H1 (cell line): ENCODE measurements at regions not wholly inside any gene's neighbourhood (a gene's known extent, or its start where the extent isn't known, plus 50 kb on each side); places are given as distances from the start of the nearest gene placed in this dataset.

Experiments used
- CTCF ChIA-PET: fragments of 300-600 bp; sonication (Branson Sonifier 250); formaldehyde crosslinking; loops from one replicate; lab custom pipeline; 2021; ENCODE audit not compliant: partially characterized antibody; lab: Charles Lee
- POLR2A ChIA-PET: fragments of 300-600 bp; sonication (Branson Sonifier 250); formaldehyde crosslinking; loops from one replicate; lab custom pipeline; 2021; ENCODE audit warnings: inconsistent platforms; ENCODE audit not compliant: partially characterized antibody; lab: Charles Lee
- DNase-seq, 2 experiments: peaks; one replicate each; pipeline versions ENCODE4 v3.0.0 to v3.0.0-alpha.2; 2010 to 2022; ENCODE audit warnings: low spot score in 2 of 2, low read depth in 1 of 2, mixed read lengths in 1 of 2
- FAIRE-seq: peaks from 2 replicates; lab custom pipeline; 2011; peaks lifted over from hg19 to GRCh38; lab: Jason Lieb, UNC
- H2AFZ ChIP-seq: 2 replicates; pipeline ENCODE4 v1.8.1; 2012; ENCODE audit warnings: low read length, inconsistent platforms
- H2AK5ac ChIP-seq: 2 replicates; pipeline ENCODE4 v1.6.1; 2013; ENCODE audit warnings: low read depth, low read length
- H2BK120ac ChIP-seq: replicated peaks from 2 replicates; pipeline ENCODE3; 2013; ENCODE audit warnings: low read depth, low read length, inconsistent platforms
- H2BK12ac ChIP-seq: 2 replicates; pipeline ENCODE4 v1.6.1; 2013; ENCODE audit warnings: low read depth, low read length
- H2BK15ac ChIP-seq: 2 replicates; pipeline ENCODE4 v1.6.1; 2013; ENCODE audit warnings: low read length
- H2BK20ac ChIP-seq: 2 replicates; pipeline ENCODE4 v1.6.1; 2013; ENCODE audit warnings: low read length
- H2BK5ac ChIP-seq: 2 replicates; pipeline ENCODE4 v1.6.1; 2013; ENCODE audit warnings: low read depth, low read length
- H3K14ac ChIP-seq: 2 replicates; pipeline ENCODE4 v1.6.1; 2013; ENCODE audit warnings: inconsistent platforms; ENCODE audit not compliant: insufficient read length
- H3K18ac ChIP-seq: 2 replicates; pipeline ENCODE4 v1.6.1; 2013; ENCODE audit warnings: low read length; ENCODE audit errors: extremely low read depth
- H3K23ac ChIP-seq: 2 replicates; pipeline ENCODE4 v1.6.1; 2013; ENCODE audit warnings: inconsistent platforms; ENCODE audit not compliant: insufficient read length
- H3K23me2 ChIP-seq: 2 replicates; pipeline ENCODE4 v1.6.1; 2013; ENCODE audit warnings: low read depth, low read length
- H3K27ac ChIP-seq: 2 replicates; pipeline ENCODE4 v1.6.1; 2011; ENCODE audit warnings: low read depth, low read length, inconsistent platforms
- H3K27me3 ChIP-seq, 4 experiments: replicated peaks in 1 of 4; 1 replicate in 1 of 4; 2 replicates in 3 of 4; pipeline versions ENCODE4 v1.6.1 to v1.8.1; 2011 to 2013; ENCODE audit warnings: low read length in 3 of 4, mild to moderate bottlenecking in 3 of 4, inconsistent platforms in 2 of 4, mixed read lengths in 2 of 4, moderate library complexity in 1 of 4; ENCODE audit not compliant: control insufficient read depth in 3 of 4, insufficient read depth in 3 of 4; ENCODE audit errors: extremely low read depth in 1 of 4
- H3K36me3 ChIP-seq, 4 experiments: 2 replicates each; pipeline versions ENCODE4 v1.6.1 to v1.8.1; 2011 to 2013; ENCODE audit warnings: mild to moderate bottlenecking in 4 of 4, low read length in 3 of 4, moderate library complexity in 2 of 4, control low read depth in 1 of 4, inconsistent platforms in 1 of 4; ENCODE audit not compliant: insufficient read depth in 4 of 4, control insufficient read depth in 2 of 4
- H3K4ac ChIP-seq: replicated peaks from 2 replicates; pipeline ENCODE3; 2013; ENCODE audit warnings: low read length, low read depth, mixed read lengths, inconsistent platforms; ENCODE audit not compliant: insufficient read length
- H3K4me1 ChIP-seq, 4 experiments: replicated peaks in 1 of 4; 1 replicate in 1 of 4; 2 replicates in 3 of 4; pipeline versions ENCODE4 v1.6.1 to v1.8.1; 2011 to 2013; ENCODE audit warnings: low read length in 3 of 4, inconsistent platforms in 2 of 4, mixed read lengths in 1 of 4; ENCODE audit not compliant: insufficient read depth in 4 of 4, control insufficient read depth in 3 of 4
- H3K4me2 ChIP-seq, 2 experiments: 2 replicates each; pipeline versions ENCODE4 v1.6.1 to v1.8.1; 2011 to 2013; ENCODE audit warnings: low read depth in 2 of 2, low read length in 2 of 2, control low read depth in 1 of 2, inconsistent platforms in 1 of 2, mild to moderate bottlenecking in 1 of 2; ENCODE audit not compliant: insufficient read depth in 1 of 2
- H3K4me3 ChIP-seq, 4 experiments: fragments of 200-600, 300-600 bp in 1 of 4; sonication (generic), shearing (Covaris generic), sonication (Bioruptor Twin) in 1 of 4; 2 replicates each; pipeline versions ENCODE4 v1.5.1 to v1.8.1; 2011 to 2016; ENCODE audit warnings: low read length in 4 of 4, low read depth in 3 of 4, control low read depth in 2 of 4, inconsistent platforms in 2 of 4, mild to moderate bottlenecking in 2 of 4, mixed read lengths in 1 of 4, moderate library complexity in 1 of 4; ENCODE audit not compliant: insufficient read depth in 2 of 4; ENCODE audit errors: extremely low read depth in 1 of 4
- H3K56ac ChIP-seq: replicated peaks from 2 replicates; pipeline ENCODE3; 2013; ENCODE audit warnings: low read depth, mild to moderate bottlenecking, mixed read lengths, low read length, inconsistent platforms; ENCODE audit not compliant: insufficient read length
- H3K79me1 ChIP-seq: 2 replicates; pipeline ENCODE4 v1.6.1; 2013; ENCODE audit warnings: low read depth, low read length, control low read depth
- H3K79me2 ChIP-seq, 2 experiments: 2 replicates each; pipeline versions ENCODE4 v1.6.1 to v1.8.1; 2012 to 2013; ENCODE audit warnings: low read length in 2 of 2, mild to moderate bottlenecking in 2 of 2, inconsistent platforms in 1 of 2; ENCODE audit not compliant: insufficient read depth in 2 of 2, control insufficient read depth in 1 of 2
- H3K9ac ChIP-seq, 4 experiments: replicated peaks in 1 of 4; 1 replicate in 1 of 4; 2 replicates in 3 of 4; pipeline versions ENCODE4 v1.6.1 to v1.8.1; 2011 to 2013; ENCODE audit warnings: low read depth in 3 of 4, low read length in 3 of 4, control low read depth in 2 of 4, mild to moderate bottlenecking in 2 of 4, moderate library complexity in 2 of 4, inconsistent platforms in 1 of 4; ENCODE audit errors: extremely low read depth in 1 of 4
- H3K9me3 ChIP-seq, 2 experiments: 2 replicates each; pipeline versions ENCODE4 v1.6.1 to v1.8.1; 2012 to 2013; ENCODE audit warnings: mild to moderate bottlenecking in 2 of 2, moderate library complexity in 2 of 2, control low read depth in 1 of 2, inconsistent platforms in 1 of 2, low read depth in 1 of 2, low read length in 1 of 2, mixed read lengths in 1 of 2; ENCODE audit not compliant: insufficient read depth in 2 of 2
- H4K20me1 ChIP-seq, 2 experiments: replicated peaks in 1 of 2; 2 replicates each; pipeline versions ENCODE3 to v1.8.1; 2011 to 2013; ENCODE audit warnings: inconsistent platforms in 2 of 2, low read length in 2 of 2, mild to moderate bottlenecking in 1 of 2; ENCODE audit not compliant: insufficient read depth in 2 of 2, control insufficient read depth in 1 of 2
- H4K5ac ChIP-seq: 2 replicates; pipeline ENCODE4 v1.6.1; 2013; ENCODE audit warnings: low read length, low read depth, mixed read lengths, inconsistent platforms; ENCODE audit not compliant: insufficient read length
- H4K8ac ChIP-seq: 2 replicates; pipeline ENCODE4 v1.8.0; 2013; ENCODE audit warnings: mild to moderate bottlenecking, moderate library complexity, low read length, inconsistent platforms; ENCODE audit not compliant: insufficient read depth; ENCODE audit errors: extremely low read depth
- H4K91ac ChIP-seq: replicated peaks from 2 replicates; pipeline ENCODE3; 2013; ENCODE audit warnings: low read length, mixed read lengths, inconsistent platforms; ENCODE audit not compliant: insufficient read length
- CBX5 ChIP-seq: fragments of 300-800, 300-1000 bp; sonication (generic); IDR thresholded peaks from 2 replicates; pipeline ENCODE4 v1.7.1; 2016; ENCODE audit warnings: antibody characterized with exemption, low read length, low read depth
- KDM1A ChIP-seq: fragments of 200-600, 300-600 bp; sonication (generic); IDR thresholded peaks from 2 replicates; pipeline ENCODE4 v1.7.1; 2016; ENCODE audit warnings: mild to moderate bottlenecking, low read length, borderline replicate concordance
- WGBS, 2 experiments: shearing (Covaris generic) in 1 of 2; methylation state at CpG; one replicate each; pipeline versions ENCODE4 v1.1.6 to v1.1.7; 2013 to 2015; ENCODE audit warnings: low lambda C conversion rate in 2 of 2, mixed read lengths in 2 of 2, inconsistent platforms in 1 of 2, low coverage in 1 of 2, missing lambda C conversion rate in 1 of 2; ENCODE audit not compliant: insufficient replicate concordance in 2 of 2, insufficient coverage in 1 of 2, insufficient read length in 1 of 2; ENCODE audit errors: extremely low coverage in 1 of 2, missing lambda C conversion rate in 1 of 2; 5-methylcytosine and 5-hydroxymethylcytosine counted together

- ChIA-PET POLR2A (interaction anchor here (0.9 kb wide), 1 partner anchor 23 kb away, joined by 3 read pairs; no protein-coding TSS in a partner anchor), CTCF (interaction anchor here (1.2 to 1.7 kb wide), 2 partner anchors 11 to 20 kb away, joined by 3 to 5 read pairs; no protein-coding TSS in a partner anchor)
- no peak for TF ChIP-seq KDM1A
- TF ChIP-seq CBX5 = no peak
Measured at GRCh38 chr15:62857411-62857853, 185.1 kb upstream of the TPM1 start.

More at GRCh38 chr15:62857411-62857853, 185.1 kb upstream of the TPM1 start:
- no peaks in the 10 kb centered on the region for H3K79me1 ChIP-seq
- no peak overlapping the region for H3K14ac ChIP-seq
- no peaks in the 10 kb centered on the region for H3K23me2 ChIP-seq
- H4K8ac ChIP-seq = 0 out of 2 replicates have a peak overlapping the region, but pooled peaks have one; percentile 3
- H3K4me1 ChIP-seq = peaks cover 3 to 9% (median 8%) of the 10 kb centered on the region in 4 experiments; a peak in 5 of 7 replicates
- peaks cover 0 to 2% of the 10 kb centered on the region in 2 experiments; a peak in 1 of 4 replicates for H3K9me3 ChIP-seq
- no peak overlapping the region for H3K9ac ChIP-seq
- no peak overlapping the region for H2BK15ac ChIP-seq
- 82% methylated on average over 5 of the region's 5 CpGs; no CpG with 5 or more reads in 1 of the 2 experiments for WGBS, 2 experiments
- H3K27ac ChIP-seq = no peak overlapping the region
- no peak overlapping the region for H2BK5ac ChIP-seq
- no peak overlapping the region for H2AK5ac ChIP-seq
- no peak overlapping the region for H4K5ac ChIP-seq
- no peak overlapping the region for H2BK120ac ChIP-seq
- no peaks in the 10 kb centered on the region for H4K20me1 ChIP-seq
- H3K36me3 ChIP-seq = no peaks in the 10 kb centered on the region
- peak overlapping the region; percentile 19 for H3K4ac ChIP-seq
- DNase-seq (no peak), FAIRE-seq (no peak)
- no peaks in the 10 kb centered on the region for H3K27me3 ChIP-seq
- H3K18ac ChIP-seq = no peak overlapping the region
- H2BK20ac ChIP-seq = no peak overlapping the region
- no peak overlapping the region for H3K23ac ChIP-seq
- no peak overlapping the region for H3K4me3 ChIP-seq
- H2BK12ac ChIP-seq = peak overlapping the region; percentile 43; the same call in 1 of the 2 replicates
- H2AFZ ChIP-seq = no peak overlapping the region
- no peak overlapping the region for H3K4me2 ChIP-seq
- no peaks in the 10 kb centered on the region for H3K79me2 ChIP-seq
- H3K56ac ChIP-seq = no peak overlapping the region
- no peak overlapping the region for H4K91ac ChIP-seq
